GM18517 (cell line): ENCODE measurements at regions not wholly inside any gene's neighbourhood (a gene's known extent, or its start where the extent isn't known, plus 50 kb on each side); places are given as distances from the start of the nearest gene placed in this dataset.
"Not testable (repeated sequence)": the region's sequence is repeated elsewhere in the genome, so short reads cannot be mapped to it uniquely, and the experiment has no call there.

Source experiments
- ATAC-seq: cut with Tn5 transposase; IDR thresholded peaks from one replicate; pipeline ENCODE4 v1.9.1; 2021; ENCODE audit warnings: mild to moderate bottlenecking, moderate library complexity; ENCODE audit not compliant: unreplicated experiment

GRCh38 chr2:215630796-215631195, 194.9 kb upstream of the FN1 start:
- not testable (repeated sequence) for ATAC-seq

- ATAC-seq, result no peak
These were observed 191.9 kb upstream of the FN1 start for GRCh38 chr2:215627771-215628170.

GRCh38 chr2:215626812-215627281, 191.0 kb upstream of the FN1 start:
- ATAC-seq, result no peak

- ATAC-seq, result no peak
These were observed 190.2 kb upstream of the FN1 start for GRCh38 chr2:215626063-215626462.

- no peak for ATAC-seq
These were observed 189.3 kb upstream of the FN1 start for GRCh38 chr2:215625207-215625606.

- no peak for ATAC-seq
These were observed 188.6 kb upstream of the FN1 start for GRCh38 chr2:215624423-215624829.

- no peak for ATAC-seq
These were observed 187.0 kb upstream of the FN1 start for GRCh38 chr2:215622837-215623236.

GRCh38 chr2:215621381-215621780, 185.5 kb upstream of the FN1 start:
- ATAC-seq, result no peak

- ATAC-seq, result no peak
These were observed 184.7 kb upstream of the FN1 start for GRCh38 chr2:215620528-215620927.

- no peak for ATAC-seq
These were observed 184.1 kb upstream of the FN1 start for GRCh38 chr2:215619989-215620388.

- ATAC-seq, result no peak
These were observed 183.4 kb upstream of the FN1 start for GRCh38 chr2:215619022-215619958.

GRCh38 chr2:215618145-215618544, 182.3 kb upstream of the FN1 start:
- no peak for ATAC-seq

GRCh38 chr2:215617060-215617824, 181.4 kb upstream of the FN1 start:
- ATAC-seq, result no peak

- no peak for ATAC-seq
These were observed 179.9 kb upstream of the FN1 start for GRCh38 chr2:215615803-215616174.

- ATAC-seq, result no peak
These were observed 179.4 kb upstream of the FN1 start for GRCh38 chr2:215615067-215615802.

GRCh38 chr2:215614296-215614695, 178.4 kb upstream of the FN1 start:
- ATAC-seq, result no peak

- ATAC-seq, result no peak
These were observed 178.0 kb upstream of the FN1 start for GRCh38 chr2:215613888-215614287.

- no peak for ATAC-seq
These were observed 177.4 kb upstream of the FN1 start for GRCh38 chr2:215613280-215613679.

GRCh38 chr2:215612786-215613185, 176.9 kb upstream of the FN1 start:
- ATAC-seq, result no peak

- ATAC-seq, result no peak
These were observed 175.9 kb upstream of the FN1 start for GRCh38 chr2:215611609-215612386.
